K562 (cell line): ENCODE measurements at regions not wholly inside any gene's neighbourhood (a gene's known extent, or its start where the extent isn't known, plus 50 kb on each side); places are given as distances from the start of the nearest gene placed in this dataset.

Source experiments
- ATAC-seq: fragments of 200-7000 bp; cut with Tn5 transposase; 3 replicates; pipeline ENCODE4 v1.9.1; 2020; ENCODE audit warnings: moderate library complexity
- BruUV-seq: library from RNA; stranded (reverse); fragments of 400-500 nt; replicated peaks from 2 replicates; lab custom pipeline; 2021; lab: Mats Ljungman, UMichigan
- CTCF ChIA-PET: fragments of 300-600 bp; formaldehyde crosslinking; extraction: SDS; loops from one replicate; lab custom pipeline; 2021; ENCODE audit warnings: low intra/inter-chr PET ratio; lab: Yijun Ruan, JAX
- POLR2A ChIA-PET: fragments of 300-600, 350-650 bp; sonication (Branson Sonifier 250); formaldehyde crosslinking; extraction: SDS; loops from one replicate; lab custom pipeline; 2021; ENCODE audit warnings: antibody characterized with exemption, inconsistent platforms; lab: Yijun Ruan, JAX
- DNase-seq, 4 experiments: peaks; one replicate each; pipeline versions ENCODE4 v3.0.0 to v3.0.0-alpha.2; 2011 to 2018; ENCODE audit warnings: low spot score in 3 of 4, mixed read lengths in 3 of 4; ENCODE audit errors: extremely low read depth in 1 of 4
- FAIRE-seq: peaks from 2 replicates; lab custom pipeline; 2011; peaks lifted over from hg19 to GRCh38; lab: Jason Lieb, UNC
- H2AFZ ChIP-seq: 2 replicates; pipeline ENCODE4 v1.6.0; 2011; ENCODE audit warnings: low read depth, low read length, control low read depth, inconsistent platforms
- H3K27ac ChIP-seq: fragments of 200-600 bp; 3 replicates; pipeline ENCODE4 v1.8.0; 2011; ENCODE audit warnings: low read depth, mild to moderate bottlenecking, control low read depth, inconsistent platforms, low read length, moderate library complexity, mixed read lengths; ENCODE audit errors: extremely low read depth
- H3K27me3 ChIP-seq, 2 experiments: fragments of 300-600 bp in 1 of 2; 2 replicates in 1 of 2; 3 replicates in 1 of 2; pipeline versions ENCODE4 v1.6.0 to v1.8.0; 2011; ENCODE audit warnings: inconsistent platforms in 2 of 2, low read length in 2 of 2, mild to moderate bottlenecking in 1 of 2, mixed read lengths in 1 of 2, moderate library complexity in 1 of 2; ENCODE audit not compliant: control insufficient read depth in 2 of 2, insufficient read depth in 2 of 2
- H3K36me3 ChIP-seq: fragments of 300-600 bp; 3 replicates; pipeline ENCODE4 v1.8.0; 2011; ENCODE audit warnings: mild to moderate bottlenecking, low read length, inconsistent platforms; ENCODE audit not compliant: control insufficient read depth, insufficient read depth
- H3K4me1 ChIP-seq, 2 experiments: fragments of 200-600 bp in 1 of 2; replicated peaks in 1 of 2; 2 replicates in 1 of 2; 3 replicates in 1 of 2; pipeline versions ENCODE4 v1.5.1 to v1.8.0; 2011; ENCODE audit warnings: inconsistent platforms in 2 of 2, low read length in 2 of 2, mild to moderate bottlenecking in 1 of 2, mixed read lengths in 1 of 2, moderate library complexity in 1 of 2; ENCODE audit not compliant: control insufficient read depth in 2 of 2, insufficient read depth in 2 of 2
- H3K4me2 ChIP-seq: 2 replicates; pipeline ENCODE4 v1.6.1; 2011; ENCODE audit warnings: low read length, control low read depth, inconsistent platforms, mixed read lengths; ENCODE audit not compliant: insufficient read depth
- H3K4me3 ChIP-seq: fragments of 200-600 bp; sonication (generic), shearing (Covaris generic); 2 replicates; pipeline ENCODE4 v1.5.1; 2016; ENCODE audit warnings: control low read depth, inconsistent platforms
- H3K79me2 ChIP-seq: fragments of 200-600 bp; 3 replicates; pipeline ENCODE4 v1.8.0; 2011; ENCODE audit warnings: low read length, inconsistent platforms; ENCODE audit not compliant: control insufficient read depth, insufficient read depth
- H3K9ac ChIP-seq, 2 experiments: 2 replicates each; pipeline versions ENCODE4 v1.6.0 to v1.6.1; 2011; ENCODE audit warnings: low read depth in 2 of 2, low read length in 2 of 2, control low read depth in 1 of 2, inconsistent platforms in 1 of 2, mild to moderate bottlenecking in 1 of 2, mixed read lengths in 1 of 2; ENCODE audit not compliant: insufficient read depth in 1 of 2
- H3K9me1 ChIP-seq: one replicate; pipeline ENCODE4 v1.6.0; 2011; ENCODE audit warnings: inconsistent platforms, mild to moderate bottlenecking, low read length, moderate library complexity; ENCODE audit not compliant: control insufficient read depth, insufficient read depth
- H3K9me3 ChIP-seq: replicated peaks from 2 replicates; pipeline ENCODE4 v1.5.1; 2011; ENCODE audit warnings: low read depth, low read length, inconsistent platforms; ENCODE audit not compliant: control insufficient read depth, insufficient read depth
- H4K20me1 ChIP-seq: replicated peaks from 2 replicates; pipeline ENCODE4 v1.6.1; 2011; ENCODE audit warnings: low read length, inconsistent platforms, mixed read lengths; ENCODE audit not compliant: control insufficient read depth, insufficient read depth
- ADNP ChIP-seq: fragments of 200-800 bp; sonication (Bioruptor generic); IDR thresholded peaks from 2 replicates; pipeline ENCODE4 v1.6.1; 2016; ENCODE audit warnings: missing genetic modification characterization, missing compliant biosample characterization
- HEY1 ChIP-seq: fragments of 250-450 bp; sonication (Bioruptor Pico); IDR thresholded peaks from 2 replicates; pipeline ENCODE4 v1.5.0; 2020; ENCODE audit warnings: mild to moderate bottlenecking, moderate library complexity, borderline replicate concordance
- KAT8 ChIP-seq: fragments of 450-650 bp; IDR thresholded peaks from 2 replicates; pipeline ENCODE4 v1.6.1; 2016; ENCODE audit warnings: low read depth, mild to moderate bottlenecking
- SMARCE1 ChIP-seq: fragments of 450-650 bp; IDR thresholded peaks from 2 replicates; pipeline ENCODE4 v1.7.1; 2016; ENCODE audit warnings: mild to moderate bottlenecking
- ZNF232 ChIP-seq: sonication (generic); formaldehyde crosslinking; IDR thresholded peaks from 2 replicates; pipeline ENCODE4 v1.8.0; 2022; ENCODE audit warnings: mild to moderate bottlenecking, missing genetic modification reagents
- WGBS: fragments of 100-300 bp; shearing (Covaris generic); methylation state at CpG from one replicate; pipeline ENCODE4 v1.1.6; 2016; ENCODE audit warnings: low coverage, mixed read lengths; ENCODE audit not compliant: insufficient coverage; ENCODE audit errors: missing lambda C conversion rate; 5-methylcytosine and 5-hydroxymethylcytosine counted together
- in situ Hi-C: fragments of 300-500 bp; cut with MboI; formaldehyde crosslinking; loops from 4 replicates; pipeline ENCODE4 v1.15.0; 2018; ENCODE audit warnings: inconsistent platforms, mixed read lengths
- intact Hi-C: fragments of 100-400 bp; cut with micrococcal nuclease; formaldehyde crosslinking; loops from 2 replicates; pipeline ENCODE4 v1.14.2; 2022
- TF ChIP-seq, protein P1 (sequence below): fragments of 200-400 bp; formaldehyde crosslinking; IDR thresholded peaks from 2 replicates; pipeline ENCODE4 v1.6.1; 2017; ENCODE audit warnings: mild to moderate bottlenecking, low read depth, low read length, moderate library complexity
- TF ChIP-seq, protein P2 (sequence below): fragments of 450-650 bp; IDR thresholded peaks from 2 replicates; pipeline ENCODE4 v1.6.1; 2016; ENCODE audit warnings: low read depth, mild to moderate bottlenecking, moderate library complexity
- TF ChIP-seq, protein P3 (sequence below): fragments of 250-450 bp; sonication (Bioruptor Pico); IDR thresholded peaks from 2 replicates; pipeline ENCODE4 v1.5.0; 2020; ENCODE audit warnings: mild to moderate bottlenecking, borderline replicate concordance
- TF ChIP-seq, protein P4 (sequence below): fragments of 250-450 bp; sonication (Bioruptor Pico); IDR thresholded peaks from 2 replicates; pipeline ENCODE4 v1.4.0; 2020
- TF ChIP-seq, protein P5 (sequence below): conservative IDR thresholded peaks from 2 replicates; pipeline ENCODE4 v1.6.1; 2011; ENCODE audit warnings: low read depth, mild to moderate bottlenecking, low read length; ENCODE audit not compliant: control insufficient read depth

DNA sequence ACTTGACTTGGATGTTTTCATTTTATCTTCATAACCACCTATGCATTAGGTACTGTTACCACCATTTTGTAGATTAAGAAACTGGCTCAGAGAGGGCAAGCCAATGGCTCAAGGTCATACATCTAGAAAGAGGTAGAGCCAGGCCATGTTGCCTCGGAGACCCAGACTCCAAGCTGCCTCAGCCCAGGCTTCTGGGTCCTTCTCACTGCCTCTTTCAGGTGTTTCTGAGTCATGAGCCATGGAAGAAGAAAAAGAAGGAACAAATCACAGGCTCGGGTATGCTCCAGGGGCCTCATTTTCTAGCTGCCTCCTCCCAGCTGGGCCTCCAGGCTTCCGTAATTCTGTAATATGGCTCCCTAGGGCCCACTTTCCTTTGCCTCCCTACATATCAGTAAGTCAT lies 226.5 kb upstream of the TOPAZ1 start:
- Histone ChIP-seq H3K27me3 (peaks cover 39 to 61% of the 10 kb centered on the region in 2 experiments), H3K9me3 (no peaks in the 10 kb centered on the region), H3K36me3 (no peaks in the 10 kb centered on the region), H3K4me3 (no peak overlapping the region), H3K27ac (no peak overlapping the region), H4K20me1 (no peaks in the 10 kb centered on the region), H3K9ac (no peak overlapping the region), H3K4me1 (peaks cover 3 to 5% of the 10 kb centered on the region in 2 experiments; a peak in 3 of 5 replicates), H3K4me2 (no peak overlapping the region), H2AFZ (no peak overlapping the region), H3K79me2 (no peaks in the 10 kb centered on the region), H3K9me1 (no peaks in the 10 kb centered on the region)
- FAIRE-seq, result no peak
- WGBS, result 0% methylated on average over 3 of the region's 3 CpGs
- intact Hi-C loops (no loop called here), in situ Hi-C loops (no loop called here)
- no peak for DNase-seq
- ChIA-PET POLR2A (interaction anchor here (0.6 to 1.2 kb wide), 2 partner anchors 49 to 222 kb away, joined by 3 read pairs; no protein-coding TSS in a partner anchor), CTCF (no interaction called here)
- ATAC-seq, result no peak
- no TSS peak for BruUV-seq
- TF ChIP-seq, protein P1, sequence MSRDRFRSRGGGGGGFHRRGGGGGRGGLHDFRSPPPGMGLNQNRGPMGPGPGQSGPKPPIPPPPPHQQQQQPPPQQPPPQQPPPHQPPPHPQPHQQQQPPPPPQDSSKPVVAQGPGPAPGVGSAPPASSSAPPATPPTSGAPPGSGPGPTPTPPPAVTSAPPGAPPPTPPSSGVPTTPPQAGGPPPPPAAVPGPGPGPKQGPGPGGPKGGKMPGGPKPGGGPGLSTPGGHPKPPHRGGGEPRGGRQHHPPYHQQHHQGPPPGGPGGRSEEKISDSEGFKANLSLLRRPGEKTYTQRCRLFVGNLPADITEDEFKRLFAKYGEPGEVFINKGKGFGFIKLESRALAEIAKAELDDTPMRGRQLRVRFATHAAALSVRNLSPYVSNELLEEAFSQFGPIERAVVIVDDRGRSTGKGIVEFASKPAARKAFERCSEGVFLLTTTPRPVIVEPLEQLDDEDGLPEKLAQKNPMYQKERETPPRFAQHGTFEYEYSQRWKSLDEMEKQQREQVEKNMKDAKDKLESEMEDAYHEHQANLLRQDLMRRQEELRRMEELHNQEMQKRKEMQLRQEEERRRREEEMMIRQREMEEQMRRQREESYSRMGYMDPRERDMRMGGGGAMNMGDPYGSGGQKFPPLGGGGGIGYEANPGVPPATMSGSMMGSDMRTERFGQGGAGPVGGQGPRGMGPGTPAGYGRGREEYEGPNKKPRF, result no peak
- TF ChIP-seq, protein P2, sequence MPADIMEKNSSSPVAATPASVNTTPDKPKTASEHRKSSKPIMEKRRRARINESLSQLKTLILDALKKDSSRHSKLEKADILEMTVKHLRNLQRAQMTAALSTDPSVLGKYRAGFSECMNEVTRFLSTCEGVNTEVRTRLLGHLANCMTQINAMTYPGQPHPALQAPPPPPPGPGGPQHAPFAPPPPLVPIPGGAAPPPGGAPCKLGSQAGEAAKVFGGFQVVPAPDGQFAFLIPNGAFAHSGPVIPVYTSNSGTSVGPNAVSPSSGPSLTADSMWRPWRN, result no peak
- TF ChIP-seq, protein P3, sequence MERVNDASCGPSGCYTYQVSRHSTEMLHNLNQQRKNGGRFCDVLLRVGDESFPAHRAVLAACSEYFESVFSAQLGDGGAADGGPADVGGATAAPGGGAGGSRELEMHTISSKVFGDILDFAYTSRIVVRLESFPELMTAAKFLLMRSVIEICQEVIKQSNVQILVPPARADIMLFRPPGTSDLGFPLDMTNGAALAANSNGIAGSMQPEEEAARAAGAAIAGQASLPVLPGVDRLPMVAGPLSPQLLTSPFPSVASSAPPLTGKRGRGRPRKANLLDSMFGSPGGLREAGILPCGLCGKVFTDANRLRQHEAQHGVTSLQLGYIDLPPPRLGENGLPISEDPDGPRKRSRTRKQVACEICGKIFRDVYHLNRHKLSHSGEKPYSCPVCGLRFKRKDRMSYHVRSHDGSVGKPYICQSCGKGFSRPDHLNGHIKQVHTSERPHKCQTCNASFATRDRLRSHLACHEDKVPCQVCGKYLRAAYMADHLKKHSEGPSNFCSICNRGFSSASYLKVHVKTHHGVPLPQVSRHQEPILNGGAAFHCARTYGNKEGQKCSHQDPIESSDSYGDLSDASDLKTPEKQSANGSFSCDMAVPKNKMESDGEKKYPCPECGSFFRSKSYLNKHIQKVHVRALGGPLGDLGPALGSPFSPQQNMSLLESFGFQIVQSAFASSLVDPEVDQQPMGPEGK (CRISPR knock-in tag), result no peak
- TF ChIP-seq ZNF232 (CRISPR knock-in tag), result no peak
- TF ChIP-seq SMARCE1, result no peak
- TF ChIP-seq ADNP (tag), result no peak
- no peak for TF ChIP-seq HEY1 (CRISPR knock-in tag)
- no peak for TF ChIP-seq KAT8
- TF ChIP-seq, protein P4, sequence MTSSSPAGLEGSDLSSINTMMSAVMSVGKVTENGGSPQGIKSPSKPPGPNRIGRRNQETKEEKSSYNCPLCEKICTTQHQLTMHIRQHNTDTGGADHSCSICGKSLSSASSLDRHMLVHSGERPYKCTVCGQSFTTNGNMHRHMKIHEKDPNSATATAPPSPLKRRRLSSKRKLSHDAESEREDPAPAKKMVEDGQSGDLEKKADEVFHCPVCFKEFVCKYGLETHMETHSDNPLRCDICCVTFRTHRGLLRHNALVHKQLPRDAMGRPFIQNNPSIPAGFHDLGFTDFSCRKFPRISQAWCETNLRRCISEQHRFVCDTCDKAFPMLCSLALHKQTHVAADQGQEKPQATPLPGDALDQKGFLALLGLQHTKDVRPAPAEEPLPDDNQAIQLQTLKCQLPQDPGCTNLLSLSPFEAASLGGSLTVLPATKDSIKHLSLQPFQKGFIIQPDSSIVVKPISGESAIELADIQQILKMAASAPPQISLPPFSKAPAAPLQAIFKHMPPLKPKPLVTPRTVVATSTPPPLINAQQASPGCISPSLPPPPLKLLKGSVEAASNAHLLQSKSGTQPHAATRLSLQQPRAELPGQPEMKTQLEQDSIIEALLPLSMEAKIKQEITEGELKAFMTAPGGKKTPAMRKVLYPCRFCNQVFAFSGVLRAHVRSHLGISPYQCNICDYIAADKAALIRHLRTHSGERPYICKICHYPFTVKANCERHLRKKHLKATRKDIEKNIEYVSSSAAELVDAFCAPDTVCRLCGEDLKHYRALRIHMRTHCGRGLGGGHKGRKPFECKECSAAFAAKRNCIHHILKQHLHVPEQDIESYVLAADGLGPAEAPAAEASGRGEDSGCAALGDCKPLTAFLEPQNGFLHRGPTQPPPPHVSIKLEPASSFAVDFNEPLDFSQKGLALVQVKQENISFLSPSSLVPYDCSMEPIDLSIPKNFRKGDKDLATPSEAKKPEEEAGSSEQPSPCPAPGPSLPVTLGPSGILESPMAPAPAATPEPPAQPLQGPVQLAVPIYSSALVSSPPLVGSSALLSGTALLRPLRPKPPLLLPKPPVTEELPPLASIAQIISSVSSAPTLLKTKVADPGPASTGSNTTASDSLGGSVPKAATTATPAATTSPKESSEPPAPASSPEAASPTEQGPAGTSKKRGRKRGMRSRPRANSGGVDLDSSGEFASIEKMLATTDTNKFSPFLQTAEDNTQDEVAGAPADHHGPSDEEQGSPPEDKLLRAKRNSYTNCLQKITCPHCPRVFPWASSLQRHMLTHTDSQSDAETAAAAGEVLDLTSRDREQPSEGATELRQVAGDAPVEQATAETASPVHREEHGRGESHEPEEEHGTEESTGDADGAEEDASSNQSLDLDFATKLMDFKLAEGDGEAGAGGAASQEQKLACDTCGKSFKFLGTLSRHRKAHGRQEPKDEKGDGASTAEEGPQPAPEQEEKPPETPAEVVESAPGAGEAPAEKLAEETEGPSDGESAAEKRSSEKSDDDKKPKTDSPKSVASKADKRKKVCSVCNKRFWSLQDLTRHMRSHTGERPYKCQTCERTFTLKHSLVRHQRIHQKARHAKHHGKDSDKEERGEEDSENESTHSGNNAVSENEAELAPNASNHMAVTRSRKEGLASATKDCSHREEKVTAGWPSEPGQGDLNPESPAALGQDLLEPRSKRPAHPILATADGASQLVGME (CRISPR knock-in tag), result no peak
- TF ChIP-seq, protein P5, sequence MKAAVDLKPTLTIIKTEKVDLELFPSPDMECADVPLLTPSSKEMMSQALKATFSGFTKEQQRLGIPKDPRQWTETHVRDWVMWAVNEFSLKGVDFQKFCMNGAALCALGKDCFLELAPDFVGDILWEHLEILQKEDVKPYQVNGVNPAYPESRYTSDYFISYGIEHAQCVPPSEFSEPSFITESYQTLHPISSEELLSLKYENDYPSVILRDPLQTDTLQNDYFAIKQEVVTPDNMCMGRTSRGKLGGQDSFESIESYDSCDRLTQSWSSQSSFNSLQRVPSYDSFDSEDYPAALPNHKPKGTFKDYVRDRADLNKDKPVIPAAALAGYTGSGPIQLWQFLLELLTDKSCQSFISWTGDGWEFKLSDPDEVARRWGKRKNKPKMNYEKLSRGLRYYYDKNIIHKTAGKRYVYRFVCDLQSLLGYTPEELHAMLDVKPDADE, result no peak
